ENCODE measurements at regions not wholly inside any gene's neighbourhood (a gene's known extent, or its start where the extent isn't known, plus 50 kb on each side); places are given as distances from the start of the nearest gene placed in this dataset.

DNA sequence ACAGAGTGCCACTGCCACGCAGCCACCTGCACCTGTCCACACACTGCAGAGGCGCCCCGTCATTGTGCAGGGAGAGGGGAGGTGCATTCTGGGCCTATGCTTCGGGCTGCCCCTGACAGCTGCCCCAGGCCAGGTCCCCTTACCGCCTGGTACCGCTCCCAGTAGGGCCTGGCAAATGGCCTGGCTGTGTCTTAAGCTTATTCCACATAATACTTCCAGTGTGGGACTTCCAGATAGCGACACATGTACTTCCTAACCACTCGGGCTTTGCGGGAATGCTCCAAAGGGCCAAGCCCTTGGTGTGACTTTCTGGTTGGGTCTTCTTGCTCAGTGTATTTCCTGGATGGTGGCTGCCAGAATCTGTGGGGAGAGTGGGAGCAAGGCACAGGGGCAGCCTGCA is 254.3 kb upstream of the CHRNA7 start:
- Mint-ChIP-seq H3K4me3 (no peak overlapping the region), H3K9me3 (no peaks in the 10 kb centered on the region), H3K36me3 (ENCODE audit: low read depth) (no peaks in the 10 kb centered on the region), H3K4me1 (peaks cover 5% of the 10 kb centered on the region), H3K27me3 (ENCODE audit: low read depth) (no peaks in the 10 kb centered on the region), H3K27ac (no peak overlapping the region)
- TF ChIP-seq, protein P1, sequence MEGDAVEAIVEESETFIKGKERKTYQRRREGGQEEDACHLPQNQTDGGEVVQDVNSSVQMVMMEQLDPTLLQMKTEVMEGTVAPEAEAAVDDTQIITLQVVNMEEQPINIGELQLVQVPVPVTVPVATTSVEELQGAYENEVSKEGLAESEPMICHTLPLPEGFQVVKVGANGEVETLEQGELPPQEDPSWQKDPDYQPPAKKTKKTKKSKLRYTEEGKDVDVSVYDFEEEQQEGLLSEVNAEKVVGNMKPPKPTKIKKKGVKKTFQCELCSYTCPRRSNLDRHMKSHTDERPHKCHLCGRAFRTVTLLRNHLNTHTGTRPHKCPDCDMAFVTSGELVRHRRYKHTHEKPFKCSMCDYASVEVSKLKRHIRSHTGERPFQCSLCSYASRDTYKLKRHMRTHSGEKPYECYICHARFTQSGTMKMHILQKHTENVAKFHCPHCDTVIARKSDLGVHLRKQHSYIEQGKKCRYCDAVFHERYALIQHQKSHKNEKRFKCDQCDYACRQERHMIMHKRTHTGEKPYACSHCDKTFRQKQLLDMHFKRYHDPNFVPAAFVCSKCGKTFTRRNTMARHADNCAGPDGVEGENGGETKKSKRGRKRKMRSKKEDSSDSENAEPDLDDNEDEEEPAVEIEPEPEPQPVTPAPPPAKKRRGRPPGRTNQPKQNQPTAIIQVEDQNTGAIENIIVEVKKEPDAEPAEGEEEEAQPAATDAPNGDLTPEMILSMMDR (IDR thresholded peaks at IDR 0.05; ENCODE audit: unreplicated experiment in 3 of 3) = no peak

DNA sequence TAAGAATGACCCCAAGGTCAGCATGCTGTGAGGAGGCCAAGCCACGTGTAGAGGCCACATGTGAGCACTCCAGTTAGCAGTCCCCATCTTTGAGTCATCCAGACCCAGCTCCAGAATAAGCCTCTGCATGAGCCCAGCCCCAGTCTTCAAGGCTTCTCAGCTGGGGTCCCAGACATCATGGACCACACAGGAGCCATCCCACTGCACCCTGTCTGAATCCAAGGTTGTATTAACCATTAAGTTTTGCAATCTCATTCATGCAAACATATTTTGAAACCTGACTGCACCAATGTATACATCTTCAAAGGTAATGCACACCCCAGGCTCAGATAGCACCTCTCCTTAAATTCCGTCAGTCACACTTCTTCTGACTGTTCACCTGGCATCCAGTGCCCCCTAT is 249.1 kb upstream of the CHRNA7 start:
- Mint-ChIP-seq H3K36me3 (ENCODE audit: low read depth) (no peaks in the 10 kb centered on the region), H3K4me3 (no peak overlapping the region), H3K27me3 (ENCODE audit: low read depth) (no peaks in the 10 kb centered on the region), H3K9me3 (no peaks in the 10 kb centered on the region), H3K4me1 (peaks cover 5% of the 10 kb centered on the region), H3K27ac (no peak overlapping the region)
- TF ChIP-seq, protein P1 (IDR thresholded peaks at IDR 0.05; ENCODE audit: unreplicated experiment in 3 of 3) = no peak

DNA sequence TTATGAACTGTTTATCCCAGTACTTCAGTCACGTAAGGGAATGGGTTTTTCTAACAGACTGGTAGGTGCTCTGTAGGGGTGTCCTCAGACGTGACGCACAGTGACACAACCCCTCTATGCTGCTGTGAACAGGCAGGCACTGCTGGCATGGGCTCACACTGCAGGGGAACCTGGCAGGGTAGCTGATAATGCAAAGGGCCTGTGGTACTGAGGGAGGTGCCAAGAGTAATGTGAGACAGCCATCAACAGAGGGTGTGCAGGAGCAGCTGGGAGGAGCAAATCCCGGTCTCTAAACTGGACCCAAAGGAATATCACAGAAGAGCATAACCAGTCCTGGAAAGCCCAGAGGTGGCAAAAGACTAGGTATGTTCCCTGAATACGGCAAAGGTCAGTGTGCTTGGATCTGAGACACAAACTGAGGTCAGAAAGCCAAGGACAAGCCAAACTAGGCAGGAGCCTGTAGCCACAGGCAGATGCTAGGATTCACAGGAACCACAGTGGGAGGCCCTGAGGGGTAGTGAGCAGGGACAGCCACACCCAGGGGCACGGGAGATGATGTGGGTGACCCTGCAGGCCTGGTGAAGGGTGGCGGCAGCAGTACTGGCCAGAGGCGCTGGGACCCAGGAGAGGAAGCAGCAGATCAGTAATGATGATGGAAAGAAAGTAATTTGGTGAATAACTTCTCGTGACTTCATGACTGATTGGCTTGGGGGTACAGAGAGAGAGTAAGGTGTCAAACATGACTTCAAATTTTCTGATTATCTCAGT is 248.1 kb upstream of the CHRNA7 start:
- Mint-ChIP-seq H3K36me3 (ENCODE audit: low read depth) (no peaks in the 10 kb centered on the region), H3K4me3 (no peak overlapping the region), H3K27me3 (ENCODE audit: low read depth) (no peaks in the 10 kb centered on the region), H3K27ac (no peak overlapping the region), H3K4me1 (peaks cover 5% of the 10 kb centered on the region), H3K9me3 (no peaks in the 10 kb centered on the region)
- TF ChIP-seq, protein P1 (IDR thresholded peaks at IDR 0.05; ENCODE audit: unreplicated experiment in 3 of 3) = no peak

DNA sequence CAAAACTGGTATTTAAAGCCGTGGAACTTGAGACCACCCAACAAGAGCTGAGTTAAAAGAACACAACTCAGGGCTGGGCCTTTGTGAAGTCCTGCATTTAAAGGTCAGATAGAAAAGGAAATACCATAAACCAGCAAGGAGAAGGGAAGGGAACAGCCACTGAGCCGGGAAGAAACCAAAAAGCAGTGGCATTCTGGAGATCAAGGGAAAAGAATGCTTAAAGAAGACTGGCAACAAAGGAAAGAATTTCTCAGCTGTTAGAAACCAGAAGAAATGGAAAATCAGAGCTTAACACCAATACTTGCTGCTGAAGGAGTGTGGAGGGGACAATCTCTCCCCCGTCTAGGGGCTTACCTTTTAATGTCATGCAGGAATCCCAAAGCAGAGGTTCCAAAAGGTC is 247.4 kb upstream of the CHRNA7 start:
- Mint-ChIP-seq H3K36me3 (ENCODE audit: low read depth) (no peaks in the 10 kb centered on the region), H3K27me3 (ENCODE audit: low read depth) (no peaks in the 10 kb centered on the region), H3K4me1 (peaks cover 5% of the 10 kb centered on the region), H3K4me3 (no peak overlapping the region), H3K9me3 (no peaks in the 10 kb centered on the region), H3K27ac (no peak overlapping the region)
- TF ChIP-seq, protein P1 (IDR thresholded peaks at IDR 0.05; ENCODE audit: unreplicated experiment in 3 of 3) = no peak

DNA sequence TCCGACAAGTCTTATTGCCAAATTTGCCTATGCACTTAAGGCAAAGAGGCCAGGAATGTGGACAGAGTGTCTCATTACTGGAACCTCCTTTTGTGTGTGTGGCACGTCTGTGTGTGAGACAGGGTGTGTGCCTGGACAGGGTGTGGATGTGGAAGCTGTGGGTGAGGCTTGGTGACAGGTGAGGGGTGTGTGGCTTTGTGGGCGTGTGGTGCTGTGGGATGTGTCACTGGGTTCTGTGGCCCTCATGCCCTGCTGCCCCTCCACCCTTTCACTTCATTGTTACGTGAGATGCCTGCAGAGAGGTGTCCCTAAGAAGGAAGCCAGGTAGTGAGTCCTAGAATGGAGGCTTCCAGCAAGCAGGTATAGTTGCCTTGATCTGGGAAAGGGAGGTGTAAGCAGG is 244.0 kb upstream of the CHRNA7 start:
- no peaks in the 10 kb centered on the region for H3K4me1 Mint-ChIP-seq
- H3K27me3 Mint-ChIP-seq (ENCODE audit: low read depth) = no peaks in the 10 kb centered on the region
- H3K9me3 Mint-ChIP-seq = no peaks in the 10 kb centered on the region
- no peak overlapping the region for H3K4me3 Mint-ChIP-seq
- no peaks in the 10 kb centered on the region for H3K36me3 Mint-ChIP-seq (ENCODE audit: low read depth)
- H3K27ac Mint-ChIP-seq = no peak overlapping the region
- TF ChIP-seq, protein P1 (IDR thresholded peaks at IDR 0.05; ENCODE audit: unreplicated experiment in 3 of 3) = no peak

DNA sequence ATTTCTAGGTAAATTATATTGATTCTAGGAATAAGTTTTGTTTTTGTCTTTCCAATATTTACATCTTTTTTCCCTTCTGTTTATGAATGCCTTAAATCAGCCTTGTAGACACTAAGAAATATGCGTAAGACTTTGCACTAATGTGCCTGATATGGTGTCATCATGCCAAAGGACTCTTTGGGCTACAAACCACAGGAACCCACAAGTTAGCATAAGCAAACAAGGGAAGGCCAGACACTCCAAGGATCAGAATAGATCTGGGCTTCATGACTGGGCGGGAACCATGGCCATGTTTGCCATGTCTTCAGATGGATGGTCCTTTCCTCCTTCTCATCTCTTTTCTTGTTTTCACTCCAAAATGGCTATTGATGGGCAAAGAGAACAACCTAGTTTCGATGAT is 242.2 kb upstream of the CHRNA7 start:
- Mint-ChIP-seq H3K4me3 (no peak overlapping the region), H3K36me3 (ENCODE audit: low read depth) (no peaks in the 10 kb centered on the region), H3K27ac (no peak overlapping the region), H3K27me3 (ENCODE audit: low read depth) (no peaks in the 10 kb centered on the region), H3K9me3 (no peaks in the 10 kb centered on the region), H3K4me1 (no peaks in the 10 kb centered on the region)
- TF ChIP-seq, protein P1 (IDR thresholded peaks at IDR 0.05; ENCODE audit: unreplicated experiment in 3 of 3) = no peak
